ENCODE measurements at regions not wholly inside any gene's neighbourhood (a gene's known extent, or its start where the extent isn't known, plus 50 kb on each side); places are given as distances from the start of the nearest gene placed in this dataset.

- H3K9ac ChIP-seq (replicated peaks; ENCODE audit: extremely low read depth, insufficient read depth, low read length) = no peak overlapping the region
- BruUV-seq (replicated peaks) = no TSS peak
- no peak for FAIRE-seq
- H3K27me3 ChIP-seq (ENCODE audit: control insufficient read depth in 2 of 2, insufficient read depth in 2 of 2, low read length in 2 of 2) = no peaks in the 10 kb centered on the region
- no peak for TF ChIP-seq POLR2AphosphoS5 (IDR thresholded peaks at IDR 0.05; ENCODE audit: insufficient read depth, low read depth, low read length)
- TF ChIP-seq MYC (IDR thresholded peaks at IDR 0.05; ENCODE audit: low read depth, low read length) = no peak
- no peak for TF ChIP-seq EZH2 (IDR thresholded peaks at IDR 0.05; ENCODE audit: borderline replicate concordance, low read depth, low read length, severe bottlenecking)
- no peak for TF ChIP-seq JUN (IDR thresholded peaks at IDR 0.05; ENCODE audit: borderline replicate concordance, insufficient read depth, insufficient read length, low read depth)
- no peak for TF ChIP-seq FOS (IDR thresholded peaks at IDR 0.05; ENCODE audit: borderline replicate concordance, insufficient read depth, low read length)
- no peak for TF ChIP-seq GATA2 (IDR thresholded peaks at IDR 0.05; ENCODE audit: insufficient read depth, insufficient read length, low read depth, low read length)
- no peak for TF ChIP-seq CTCF (IDR thresholded peaks at IDR 0.05; ENCODE audit: extremely low read depth in 1 of 2, insufficient read depth in 1 of 2, low read depth in 1 of 2, low read length in 2 of 2)
- no peak for TF ChIP-seq POLR2A (IDR thresholded peaks at IDR 0.05; ENCODE audit: low read depth, low read length)
- TF ChIP-seq MAX (IDR thresholded peaks at IDR 0.05; ENCODE audit: insufficient read depth, insufficient read length) = no peak
- H3K4me1 ChIP-seq (ENCODE audit: control insufficient read depth, extremely low read depth, insufficient read depth, low read length) = no peaks in the 10 kb centered on the region
- H3K9me1 ChIP-seq (replicated peaks; ENCODE audit: control insufficient read depth, extremely low read depth, insufficient read depth, low read length) = no peaks in the 10 kb centered on the region
- H2AFZ ChIP-seq (ENCODE audit: low read depth, low read length) = no peak overlapping the region
- H3K79me2 ChIP-seq (ENCODE audit: control insufficient read depth, insufficient read depth, low read length) = no peaks in the 10 kb centered on the region
- H3K36me3 ChIP-seq (ENCODE audit: control insufficient read depth in 2 of 2, extremely low read depth in 1 of 2, insufficient read depth in 2 of 2, low read length in 2 of 2) = no peaks in the 10 kb centered on the region
- CTCF ChIA-PET = no interaction called here
- no peak overlapping the region for H3K27ac ChIP-seq (ENCODE audit: insufficient read depth, low read depth, low read length)
- dilution Hi-C loops (cut with MboI; ENCODE audit: extremely low pct_ligation_motif_present, low sequenced_read_pairs) (no loop called here), intact Hi-C loops (cut with micrococcal nuclease) (no loop called here)
- no peak overlapping the region for H3K4me3 ChIP-seq (replicated peaks in 1 of 3; ENCODE audit: insufficient read depth in 1 of 3, low read depth in 1 of 3, low read length in 3 of 3)
- no peaks in the 10 kb centered on the region for H3K9me3 ChIP-seq (replicated peaks; ENCODE audit: control insufficient read depth, insufficient read depth, low read length)
- no peak for DNase-seq (ENCODE audit: low read depth, low spot score)
- H3K4me2 ChIP-seq (ENCODE audit: insufficient read depth, low read length) = no peak overlapping the region
- H4K20me1 ChIP-seq (replicated peaks; ENCODE audit: control insufficient read depth, extremely low read depth, insufficient read depth, low read length) = no peaks in the 10 kb centered on the region
- POLR2A ChIA-PET = no interaction called here
Measured at GRCh38 chr9:12351293-12352044, 341.7 kb upstream of the TYRP1 start.
